GM18907 (cell line): ENCODE measurements at regions not wholly inside any gene's neighbourhood (a gene's known extent, or its start where the extent isn't known, plus 50 kb on each side); places are given as distances from the start of the nearest gene placed in this dataset.
"Not testable (repeated sequence)": the region's sequence is repeated elsewhere in the genome, so short reads cannot be mapped to it uniquely, and the experiment has no call there.

Experiments
- ATAC-seq: cut with Tn5 transposase; IDR thresholded peaks from one replicate; pipeline ENCODE4 v1.9.1; 2021; ENCODE audit warnings: mild to moderate bottlenecking, moderate library complexity; ENCODE audit not compliant: unreplicated experiment

GRCh38 chr5:33059081-33059480, 348.0 kb downstream of the NPR3 start:
- ATAC-seq, result no peak

- ATAC-seq, result no peak
These were observed 354.0 kb downstream of the NPR3 start for GRCh38 chr5:33065131-33065530.

GRCh38 chr5:33067291-33067690, 356.2 kb downstream of the NPR3 start:
- ATAC-seq, result no peak

- no peak for ATAC-seq
These were observed 357.7 kb downstream of the NPR3 start for GRCh38 chr5:33068786-33069185.

GRCh38 chr5:33072296-33072695, 361.2 kb downstream of the NPR3 start:
- ATAC-seq, result no peak

- ATAC-seq, result no peak
These were observed 361.6 kb downstream of the NPR3 start for GRCh38 chr5:33072726-33073125.

- no peak for ATAC-seq
These were observed 362.8 kb downstream of the NPR3 start for GRCh38 chr5:33073881-33074327.

- no peak for ATAC-seq
These were observed 363.4 kb downstream of the NPR3 start for GRCh38 chr5:33074548-33074947.

GRCh38 chr5:33075731-33076130, 364.6 kb downstream of the NPR3 start:
- no peak for ATAC-seq

- no peak for ATAC-seq
These were observed 361.2 kb upstream of the TARS1 start for GRCh38 chr5:33079548-33079947.

GRCh38 chr5:33080287-33080686, 360.5 kb upstream of the TARS1 start:
- no peak for ATAC-seq

GRCh38 chr5:33088176-33088575, 352.6 kb upstream of the TARS1 start:
- no peak for ATAC-seq

GRCh38 chr5:33091571-33092363, 349.0 kb upstream of the TARS1 start:
- ATAC-seq, result no peak

- no peak for ATAC-seq
These were observed 348.0 kb upstream of the TARS1 start for GRCh38 chr5:33092719-33093118.

- no peak for ATAC-seq
These were observed 338.2 kb upstream of the TARS1 start for GRCh38 chr5:33102551-33102950.

- ATAC-seq, result no peak
These were observed 335.2 kb upstream of the TARS1 start for GRCh38 chr5:33105521-33105941.

- not testable (repeated sequence) for ATAC-seq
These were observed 330.3 kb upstream of the TARS1 start for GRCh38 chr5:33110496-33110895.

GRCh38 chr5:33114361-33114760, 326.4 kb upstream of the TARS1 start:
- ATAC-seq, result no peak

- no peak for ATAC-seq
These were observed 325.3 kb upstream of the TARS1 start for GRCh38 chr5:33115467-33115866.

GRCh38 chr5:33118761-33119415, 321.9 kb upstream of the TARS1 start:
- ATAC-seq, result no peak

- no peak for ATAC-seq
These were observed 320.1 kb upstream of the TARS1 start for GRCh38 chr5:33120671-33121070.

GRCh38 chr5:33129309-33129708, 311.5 kb upstream of the TARS1 start:
- no peak for ATAC-seq
